ENCODE measurements at regions not wholly inside any gene's neighbourhood (a gene's known extent, or its start where the extent isn't known, plus 50 kb on each side); places are given as distances from the start of the nearest gene placed in this dataset.

GRCh38 chr2:12435430-12436222, 281.1 kb upstream of the TRIB2 start:
- DNase-seq: no peak
- H3K27ac Mint-ChIP-seq: no peak overlapping the region
- TF ChIP-seq, protein P1, sequence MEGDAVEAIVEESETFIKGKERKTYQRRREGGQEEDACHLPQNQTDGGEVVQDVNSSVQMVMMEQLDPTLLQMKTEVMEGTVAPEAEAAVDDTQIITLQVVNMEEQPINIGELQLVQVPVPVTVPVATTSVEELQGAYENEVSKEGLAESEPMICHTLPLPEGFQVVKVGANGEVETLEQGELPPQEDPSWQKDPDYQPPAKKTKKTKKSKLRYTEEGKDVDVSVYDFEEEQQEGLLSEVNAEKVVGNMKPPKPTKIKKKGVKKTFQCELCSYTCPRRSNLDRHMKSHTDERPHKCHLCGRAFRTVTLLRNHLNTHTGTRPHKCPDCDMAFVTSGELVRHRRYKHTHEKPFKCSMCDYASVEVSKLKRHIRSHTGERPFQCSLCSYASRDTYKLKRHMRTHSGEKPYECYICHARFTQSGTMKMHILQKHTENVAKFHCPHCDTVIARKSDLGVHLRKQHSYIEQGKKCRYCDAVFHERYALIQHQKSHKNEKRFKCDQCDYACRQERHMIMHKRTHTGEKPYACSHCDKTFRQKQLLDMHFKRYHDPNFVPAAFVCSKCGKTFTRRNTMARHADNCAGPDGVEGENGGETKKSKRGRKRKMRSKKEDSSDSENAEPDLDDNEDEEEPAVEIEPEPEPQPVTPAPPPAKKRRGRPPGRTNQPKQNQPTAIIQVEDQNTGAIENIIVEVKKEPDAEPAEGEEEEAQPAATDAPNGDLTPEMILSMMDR (IDR thresholded peaks at IDR 0.05): no peak
- H3K4me1 Mint-ChIP-seq (ENCODE audit: low read depth): peaks cover 21% of the 10 kb centered on the region
- no peaks in the 10 kb centered on the region for H3K36me3 Mint-ChIP-seq (ENCODE audit: low read depth)
- no peaks in the 10 kb centered on the region for H3K27me3 Mint-ChIP-seq (ENCODE audit: insufficient read depth)
- H3K4me3 Mint-ChIP-seq: no peak overlapping the region
- no peaks in the 10 kb centered on the region for H3K9me3 Mint-ChIP-seq

DNA sequence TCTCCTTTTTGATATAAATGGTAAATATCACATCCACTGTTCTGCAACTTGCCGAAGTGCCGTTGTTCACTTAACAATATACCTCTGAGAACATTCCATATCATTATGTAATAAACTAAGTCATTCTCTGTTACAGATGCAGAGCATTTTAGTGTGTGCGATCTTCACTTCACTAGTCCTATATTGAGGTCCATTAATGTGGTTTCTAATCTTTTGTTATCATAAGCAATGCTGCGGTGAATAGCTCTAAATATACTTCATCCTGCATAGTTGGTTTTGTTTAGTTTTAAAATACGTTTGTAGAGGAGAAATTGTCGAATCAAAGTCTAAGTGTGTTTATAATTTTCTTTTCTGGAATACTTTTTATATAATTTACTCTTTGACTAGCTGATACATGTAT, 280.3 kb upstream of the TRIB2 start:
- Mint-ChIP-seq H3K27ac (no peak overlapping the region), H3K4me1 (ENCODE audit: low read depth) (peaks cover 22% of the 10 kb centered on the region), H3K4me3 (no peak overlapping the region), H3K27me3 (ENCODE audit: insufficient read depth) (no peaks in the 10 kb centered on the region), H3K36me3 (ENCODE audit: low read depth) (no peaks in the 10 kb centered on the region), H3K9me3 (no peaks in the 10 kb centered on the region)
- TF ChIP-seq, protein P1 (IDR thresholded peaks at IDR 0.05): no peak
- no peak for DNase-seq

DNA sequence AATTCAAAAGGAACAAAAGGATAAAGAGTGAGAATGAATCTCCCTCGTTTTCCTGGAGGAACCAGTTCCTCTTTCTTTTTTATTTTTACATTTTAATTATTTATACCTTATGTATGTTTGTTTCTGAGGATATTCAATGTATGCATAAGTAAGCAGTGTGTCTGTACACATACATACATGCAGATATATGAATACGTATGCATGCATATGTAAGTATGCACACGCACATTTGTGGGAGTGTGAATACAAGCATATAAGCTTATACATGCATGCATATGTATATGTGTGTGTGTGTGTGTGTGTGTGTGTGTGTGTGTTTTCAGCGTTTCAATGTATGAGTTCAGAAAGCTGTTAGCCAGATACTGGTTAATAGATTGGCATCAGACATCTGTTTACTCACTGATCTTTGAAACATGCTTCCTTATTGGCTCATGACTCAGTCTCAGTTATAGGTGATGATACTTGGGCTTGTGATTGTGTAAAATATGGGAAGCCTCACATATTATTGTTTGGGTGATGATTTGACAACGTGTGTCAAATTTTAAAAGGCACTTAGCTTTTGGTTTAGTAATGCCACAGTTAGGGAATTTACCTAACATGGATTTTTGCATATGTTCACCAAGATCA, 279.7 kb upstream of the TRIB2 start:
- Mint-ChIP-seq H3K4me1 (ENCODE audit: low read depth) (peaks cover 28% of the 10 kb centered on the region), H3K27me3 (ENCODE audit: insufficient read depth) (no peaks in the 10 kb centered on the region)
- TF ChIP-seq, protein P1 (IDR thresholded peaks at IDR 0.05): no peak

GRCh38 chr2:12440731-12441130, 276.0 kb upstream of the TRIB2 start:
- TF ChIP-seq, protein P1 (IDR thresholded peaks at IDR 0.05): no peak
- Mint-ChIP-seq H3K36me3 (ENCODE audit: low read depth) (no peaks in the 10 kb centered on the region), H3K4me3 (no peak overlapping the region), H3K27me3 (ENCODE audit: insufficient read depth) (no peaks in the 10 kb centered on the region), H3K9me3 (no peaks in the 10 kb centered on the region), H3K4me1 (ENCODE audit: low read depth) (peaks cover 31% of the 10 kb centered on the region), H3K27ac (no peak overlapping the region)
- DNase-seq: no peak

More for the DNA sequence above, 279.7 kb upstream of the TRIB2 start:
- no peak for DNase-seq
- H3K4me3 Mint-ChIP-seq: no peak overlapping the region
- H3K36me3 Mint-ChIP-seq (ENCODE audit: low read depth): no peaks in the 10 kb centered on the region
- no peaks in the 10 kb centered on the region for H3K9me3 Mint-ChIP-seq
- H3K27ac Mint-ChIP-seq: no peak overlapping the region

GRCh38 chr2:12441750-12442475, 274.8 kb upstream of the TRIB2 start:
- no peaks in the 10 kb centered on the region for H3K36me3 Mint-ChIP-seq (ENCODE audit: low read depth)
- H3K27ac Mint-ChIP-seq: peak overlapping the region; percentile 90
- no peaks in the 10 kb centered on the region for H3K27me3 Mint-ChIP-seq (ENCODE audit: insufficient read depth)
- H3K4me1 Mint-ChIP-seq (ENCODE audit: low read depth): peaks cover 34% of the 10 kb centered on the region
- peak overlapping the region; percentile 16; the same call in 1 of the 2 replicates for H3K4me3 Mint-ChIP-seq
- TF ChIP-seq, protein P1 (IDR thresholded peaks at IDR 0.05): no peak
- DNase-seq: no peak
- no peaks in the 10 kb centered on the region for H3K9me3 Mint-ChIP-seq

Data from HFFc6 (cell line).